Body of pancreas (tissue), 4 donors: ENCODE measurements at regions not wholly inside any gene's neighbourhood (a gene's known extent, or its start where the extent isn't known, plus 50 kb on each side); places are given as distances from the start of the nearest gene placed in this dataset.

ENCODE experiments used
- CTCF ChIP-seq, 7 experiments: fragments of 450-650 bp in 4 of 7; fragments of 200-600 bp in 3 of 7; sonication (generic) in 3 of 7; IDR thresholded peaks; one replicate each; pipeline ENCODE4 v1.5.1; 2016 to 2019; ENCODE audit warnings: antibody characterized with exemption in 7 of 7
- POLR2A ChIP-seq, 3 donors: fragments of 450-650 bp; IDR thresholded peaks; one replicate each; pipeline ENCODE4 v1.6.1; 2016; ENCODE audit warnings: antibody characterized with exemption in 3 of 3, mild to moderate bottlenecking in 2 of 3

- TF ChIP-seq CTCF (IDR thresholded peaks at IDR 0.05) = no peak
- TF ChIP-seq POLR2A (IDR thresholded peaks at IDR 0.05) = no peak
These were observed 335.3 kb upstream of the CHST9 start for GRCh38 chr18:27520401-27520800.
